ENCODE measurements at regions not wholly inside any gene's neighbourhood (a gene's known extent, or its start where the extent isn't known, plus 50 kb on each side); places are given as distances from the start of the nearest gene placed in this dataset.

DNA sequence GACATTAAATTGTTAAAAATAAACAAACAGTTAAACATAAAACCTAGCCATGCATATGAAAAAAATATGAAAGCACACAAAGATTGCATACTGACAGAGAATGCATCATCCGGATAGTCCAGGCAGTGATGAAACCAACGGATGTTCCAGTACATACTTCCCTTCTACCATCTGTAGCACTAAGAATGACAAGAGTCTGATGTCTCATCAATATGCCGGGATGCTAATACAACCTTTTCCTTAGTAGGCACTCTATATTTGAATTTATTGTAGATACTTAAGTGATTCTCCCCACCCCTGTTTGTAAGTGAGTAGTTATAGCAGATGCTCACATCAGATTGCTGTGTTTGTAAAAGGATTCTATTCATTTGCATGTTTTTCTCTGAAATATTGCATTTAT lies 571.2 kb upstream of the WWC1 start:
- Histone ChIP-seq H3K36me3 (no peaks in the 10 kb centered on the region), H3K4me3 (no peak overlapping the region), H3K27ac (no peak overlapping the region), H3K4me1 (no peaks in the 10 kb centered on the region), H3K27me3 (no peaks in the 10 kb centered on the region), H3K9me3 (no peaks in the 10 kb centered on the region)
- no peak for DNase-seq
- TF ChIP-seq EP300 (IDR thresholded peaks at IDR 0.05; ENCODE audit: low read depth) (no peak), POLR2AphosphoS5 (IDR thresholded peaks at IDR 0.05) (no peak), POLR2A (IDR thresholded peaks at IDR 0.05) (no peak)
- TF ChIP-seq, protein P1, sequence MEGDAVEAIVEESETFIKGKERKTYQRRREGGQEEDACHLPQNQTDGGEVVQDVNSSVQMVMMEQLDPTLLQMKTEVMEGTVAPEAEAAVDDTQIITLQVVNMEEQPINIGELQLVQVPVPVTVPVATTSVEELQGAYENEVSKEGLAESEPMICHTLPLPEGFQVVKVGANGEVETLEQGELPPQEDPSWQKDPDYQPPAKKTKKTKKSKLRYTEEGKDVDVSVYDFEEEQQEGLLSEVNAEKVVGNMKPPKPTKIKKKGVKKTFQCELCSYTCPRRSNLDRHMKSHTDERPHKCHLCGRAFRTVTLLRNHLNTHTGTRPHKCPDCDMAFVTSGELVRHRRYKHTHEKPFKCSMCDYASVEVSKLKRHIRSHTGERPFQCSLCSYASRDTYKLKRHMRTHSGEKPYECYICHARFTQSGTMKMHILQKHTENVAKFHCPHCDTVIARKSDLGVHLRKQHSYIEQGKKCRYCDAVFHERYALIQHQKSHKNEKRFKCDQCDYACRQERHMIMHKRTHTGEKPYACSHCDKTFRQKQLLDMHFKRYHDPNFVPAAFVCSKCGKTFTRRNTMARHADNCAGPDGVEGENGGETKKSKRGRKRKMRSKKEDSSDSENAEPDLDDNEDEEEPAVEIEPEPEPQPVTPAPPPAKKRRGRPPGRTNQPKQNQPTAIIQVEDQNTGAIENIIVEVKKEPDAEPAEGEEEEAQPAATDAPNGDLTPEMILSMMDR (IDR thresholded peaks at IDR 0.05) = no peak
- in situ Hi-C loops (cut with MboI; ENCODE audit: low pct_ligation_motif_present in 1 of 4, low pct_unique_long_range_greater_than_20kb in 1 of 4, low sequenced_read_pairs in 3 of 4) = loop anchor here (10.0 to 25.0 kb wide), 4 partner anchors 335 to 505 kb away; no protein-coding TSS in a partner anchor
- intact Hi-C loops (cut with DNase I; ENCODE audit: low total_unique reads) = loop anchor here (5.0 to 10.0 kb wide), 2 partner anchors 327 to 495 kb away; no protein-coding TSS in a partner anchor
- 67 to 73% methylated on average over 3 of the region's 3 CpGs for WGBS, 2 donors (ENCODE audit: low coverage in 1 of 2)

DNA sequence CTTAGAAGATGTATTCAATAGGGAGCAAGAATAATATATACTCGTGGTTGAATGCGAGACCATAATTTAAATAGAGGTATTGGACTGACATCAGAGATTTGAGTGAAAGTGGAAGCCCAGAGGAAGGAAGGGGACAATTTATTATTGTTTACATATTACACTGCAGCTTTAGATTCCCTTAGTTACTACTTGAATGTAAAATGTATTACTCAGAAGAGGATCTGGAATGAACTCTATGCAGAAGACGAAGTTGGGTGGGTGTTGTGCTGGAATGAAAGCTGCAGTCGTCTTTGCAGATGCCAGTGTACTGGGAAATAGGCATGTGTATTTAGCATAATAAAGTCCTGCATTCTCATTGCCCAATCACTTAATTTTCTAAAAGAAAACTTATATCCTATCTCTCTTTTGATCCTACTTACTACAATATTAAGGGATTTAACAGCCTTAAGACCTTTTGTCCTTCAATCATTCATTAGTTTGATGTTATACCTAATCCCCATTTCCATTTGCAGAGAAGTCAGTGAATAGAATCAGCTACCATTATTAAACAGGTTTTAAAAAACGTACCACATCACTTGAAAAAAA lies 570.7 kb upstream of the WWC1 start:
- no peaks in the 10 kb centered on the region for H3K9me3 ChIP-seq
- intact Hi-C loops (cut with DNase I; ENCODE audit: low total_unique reads) = loop anchor here (5.0 to 10.0 kb wide), 2 partner anchors 327 to 494 kb away; no protein-coding TSS in a partner anchor
- no peak for DNase-seq
- 30 to 38% methylated on average over 5 of the region's 5 CpGs for WGBS, 2 donors (ENCODE audit: low coverage in 1 of 2)
- no peaks in the 10 kb centered on the region for H3K4me1 ChIP-seq
- no peaks in the 10 kb centered on the region for H3K36me3 ChIP-seq
- TF ChIP-seq EP300 (IDR thresholded peaks at IDR 0.05; ENCODE audit: low read depth) = no peak
- TF ChIP-seq POLR2AphosphoS5 (IDR thresholded peaks at IDR 0.05) = no peak
- no peak for TF ChIP-seq POLR2A (IDR thresholded peaks at IDR 0.05)
- TF ChIP-seq, protein P1 (IDR thresholded peaks at IDR 0.05) = no peak
- no peak overlapping the region for H3K4me3 ChIP-seq
- no peak overlapping the region for H3K27ac ChIP-seq
- no peaks in the 10 kb centered on the region for H3K27me3 ChIP-seq
- in situ Hi-C loops (cut with MboI; ENCODE audit: low pct_ligation_motif_present in 1 of 4, low pct_unique_long_range_greater_than_20kb in 1 of 4, low sequenced_read_pairs in 3 of 4) = loop anchor here (10.0 to 25.0 kb wide), 4 partner anchors 334 to 504 kb away; no protein-coding TSS in a partner anchor

DNA sequence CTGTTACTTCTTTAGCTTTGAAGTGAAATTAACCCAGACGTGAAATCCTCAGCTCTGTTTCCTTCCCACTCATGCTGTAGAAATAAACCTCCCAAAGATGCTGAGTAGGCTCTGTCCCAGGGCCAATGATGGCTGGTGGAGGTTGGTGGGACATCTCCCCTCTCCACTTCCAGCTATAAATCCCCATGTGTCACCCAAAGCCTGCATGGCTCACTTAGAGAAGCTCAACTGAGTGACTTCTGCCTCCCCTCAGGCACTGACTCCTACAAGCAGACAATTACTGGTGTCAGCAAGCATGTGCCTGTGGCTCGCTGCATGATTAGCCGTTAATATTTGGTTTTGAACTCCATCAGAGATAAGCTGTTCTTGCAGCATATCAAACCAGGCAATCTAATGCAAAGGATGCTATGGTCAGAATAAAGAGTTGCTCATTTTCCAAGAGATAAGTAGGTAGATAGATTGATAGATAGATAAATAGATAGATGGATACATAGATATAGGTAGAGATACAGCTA lies 569.5 kb upstream of the WWC1 start:
- no peak for TF ChIP-seq POLR2A (IDR thresholded peaks at IDR 0.05)
- TF ChIP-seq POLR2AphosphoS5 (IDR thresholded peaks at IDR 0.05) = no peak
- TF ChIP-seq, protein P1 (IDR thresholded peaks at IDR 0.05) = no peak
- TF ChIP-seq EP300 (IDR thresholded peaks at IDR 0.05; ENCODE audit: low read depth) = no peak
- in situ Hi-C loops (cut with MboI; ENCODE audit: low pct_ligation_motif_present in 1 of 4, low pct_unique_long_range_greater_than_20kb in 1 of 4, low sequenced_read_pairs in 3 of 4) = loop anchor here (10.0 to 25.0 kb wide), 4 partner anchors 333 to 503 kb away; no protein-coding TSS in a partner anchor

DNA sequence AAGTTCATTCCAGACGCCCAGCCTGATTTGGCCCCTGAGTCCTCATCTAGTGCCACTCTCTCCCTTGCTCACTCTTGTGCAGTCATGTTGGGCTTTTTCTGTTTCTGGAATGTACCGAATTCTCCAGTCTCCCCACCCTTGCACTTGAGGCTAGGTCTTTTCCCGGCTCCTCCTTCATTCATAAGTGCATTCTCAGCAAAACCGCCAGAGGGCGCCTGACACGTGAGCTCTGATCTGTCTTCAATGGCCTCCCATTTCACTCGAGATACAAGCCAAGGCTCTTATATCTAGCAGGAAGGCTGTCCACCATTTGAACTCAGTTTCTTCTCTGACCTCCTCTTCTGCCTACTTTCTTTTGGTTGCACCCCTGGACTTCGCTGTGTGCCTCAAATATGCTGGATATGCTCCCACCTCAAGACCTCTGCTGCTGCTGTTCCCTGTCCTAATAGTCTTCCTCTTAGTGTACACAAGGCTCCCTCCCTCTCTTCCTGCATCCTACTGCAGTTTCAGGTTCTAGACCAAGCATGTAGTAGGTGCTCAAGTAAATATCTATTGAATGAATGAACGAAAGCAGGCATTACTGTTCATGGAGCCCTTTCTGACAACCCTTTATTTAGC lies 568.1 kb upstream of the WWC1 start:
- Histone ChIP-seq H3K27ac (no peak overlapping the region), H3K9me3 (no peaks in the 10 kb centered on the region), H3K4me3 (no peak overlapping the region), H3K36me3 (no peaks in the 10 kb centered on the region), H3K27me3 (no peaks in the 10 kb centered on the region), H3K4me1 (no peaks in the 10 kb centered on the region)
- 17 to 19% methylated on average over 8 to 9 of the region's 9 CpGs for WGBS, 2 donors (ENCODE audit: low coverage in 1 of 2)
- intact Hi-C loops (cut with DNase I; ENCODE audit: low total_unique reads) = loop anchor here (5.0 to 10.0 kb wide), 2 partner anchors 324 to 491 kb away; no protein-coding TSS in a partner anchor
- TF ChIP-seq POLR2AphosphoS5 (IDR thresholded peaks at IDR 0.05) (no peak), POLR2A (IDR thresholded peaks at IDR 0.05) (no peak), EP300 (IDR thresholded peaks at IDR 0.05; ENCODE audit: low read depth) (no peak)
- TF ChIP-seq, protein P1 (IDR thresholded peaks at IDR 0.05) = peak; percentile 81 to 93 (median 90)
- in situ Hi-C loops (cut with MboI; ENCODE audit: low pct_ligation_motif_present in 1 of 4, low pct_unique_long_range_greater_than_20kb in 1 of 4, low sequenced_read_pairs in 3 of 4) = loop anchor here (10.0 to 25.0 kb wide), 4 partner anchors 331 to 501 kb away; no protein-coding TSS in a partner anchor
- peak; percentile 68 for DNase-seq

More for the DNA sequence above, 569.5 kb upstream of the WWC1 start:
- no peaks in the 10 kb centered on the region for H3K36me3 ChIP-seq
- intact Hi-C loops (cut with DNase I; ENCODE audit: low total_unique reads) = loop anchor here (5.0 to 10.0 kb wide), 2 partner anchors 325 to 493 kb away; no protein-coding TSS in a partner anchor
- no peak overlapping the region for H3K4me3 ChIP-seq
- H3K27ac ChIP-seq = no peak overlapping the region
- no peaks in the 10 kb centered on the region for H3K27me3 ChIP-seq
- no peak for DNase-seq
- 68 to 72% methylated on average over 3 of the region's 3 CpGs for WGBS, 2 donors (ENCODE audit: low coverage in 1 of 2)
- no peaks in the 10 kb centered on the region for H3K4me1 ChIP-seq
- no peaks in the 10 kb centered on the region for H3K9me3 ChIP-seq

Data from transverse colon (tissue), 4 donors.